Posterior vena cava (tissue), 2 donors: ENCODE measurements at regions not wholly inside any gene's neighbourhood (a gene's known extent, or its start where the extent isn't known, plus 50 kb on each side); places are given as distances from the start of the nearest gene placed in this dataset.

Experiments used
- DNase-seq: peaks from one replicate; pipeline ENCODE4 v3.0.0-alpha.2; 2020; ENCODE audit warnings: low spot score
- intact Hi-C, 2 donors: fragments of 100-400 bp; cut with DNase I; formaldehyde crosslinking; loops; one replicate each; pipeline versions ENCODE4 v1.14.1 to v1.14.2; 2022 to 2023
- donor health status: DM: yes; HTN: yes; CAD: no.
- donor health status: DM: yes; HTN: yes; CAD: no.

DNA sequence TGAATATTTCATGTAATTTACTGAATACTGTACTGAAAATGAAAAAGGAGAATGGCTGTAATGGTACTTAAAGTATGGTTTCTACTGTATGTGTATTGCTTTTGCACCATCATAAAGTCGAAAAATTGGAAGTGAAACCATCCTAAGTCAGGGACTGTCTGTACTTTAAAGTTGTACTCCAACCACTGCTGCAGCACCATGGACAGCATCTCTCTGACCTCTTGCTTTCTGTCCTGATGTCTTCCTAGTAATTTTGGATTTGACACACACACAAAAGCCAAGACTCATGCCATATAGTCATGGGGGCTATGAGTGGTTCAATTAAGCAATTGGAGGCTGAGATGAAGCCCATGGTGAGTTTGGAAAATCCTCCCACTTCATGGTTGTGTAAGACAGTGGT, 256.3 kb upstream of the PKDCC start:
- intact Hi-C loops: no loop called here
- no peak for DNase-seq

DNA sequence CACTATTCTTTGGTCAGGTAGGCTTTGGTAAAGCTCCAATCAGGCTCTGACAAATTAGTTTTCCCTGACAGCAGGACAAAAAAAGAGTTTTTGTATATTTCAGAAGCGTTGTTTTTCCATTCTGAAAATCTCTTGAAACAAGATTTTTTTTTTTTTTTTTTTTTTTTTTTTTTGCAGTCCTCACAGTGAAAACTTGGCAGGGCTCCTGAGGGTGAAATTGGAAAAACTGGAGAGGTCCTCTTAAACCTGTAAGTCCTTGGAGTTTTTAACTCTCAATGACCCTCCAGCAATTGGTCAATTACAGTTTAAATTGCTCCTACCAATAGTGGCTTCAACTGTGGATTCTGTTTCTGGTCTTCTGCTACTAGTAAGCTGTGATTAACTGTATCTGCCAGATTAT, 244.5 kb upstream of the PKDCC start:
- intact Hi-C loops: no loop called here
- DNase-seq: no peak

DNA sequence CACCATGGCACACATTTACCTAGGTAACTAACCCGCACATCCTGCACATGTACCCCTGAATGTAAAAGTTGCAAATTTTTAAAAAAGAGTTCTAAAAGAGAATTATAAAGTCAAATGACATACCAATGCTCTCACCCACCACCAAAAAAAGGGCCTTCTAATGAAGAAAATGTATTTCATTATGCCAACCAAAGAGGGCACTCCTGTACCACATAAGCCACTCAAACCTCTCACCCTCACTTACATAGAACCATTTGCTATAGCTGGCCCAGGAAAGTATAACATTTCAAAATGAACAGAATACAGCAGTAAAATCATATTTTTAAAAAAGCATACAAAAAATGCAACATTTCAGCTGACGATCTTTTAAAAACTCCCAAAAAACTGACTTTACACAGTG, 241.5 kb upstream of the PKDCC start:
- DNase-seq: no peak
- intact Hi-C loops: no loop called here

DNA sequence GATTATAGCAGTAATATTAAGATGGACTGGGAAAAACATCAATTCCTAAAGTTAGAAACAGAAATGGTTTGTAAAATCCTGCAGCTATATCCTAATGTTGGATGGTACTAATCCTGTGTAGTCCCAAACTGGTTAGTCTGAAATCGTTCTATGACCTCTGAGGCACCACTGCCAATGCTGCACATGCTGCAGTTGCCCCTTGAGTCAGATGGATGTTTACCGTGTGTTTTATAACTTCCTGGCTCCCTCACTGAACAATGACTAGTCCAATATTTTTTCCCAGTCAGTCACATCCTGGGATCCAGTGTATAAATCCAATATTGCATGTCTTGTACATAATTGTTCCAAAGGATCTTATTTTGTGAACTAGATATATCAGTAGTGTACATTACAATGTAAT, 226.7 kb upstream of the PKDCC start:
- intact Hi-C loops: no loop called here
- DNase-seq: no peak

DNA sequence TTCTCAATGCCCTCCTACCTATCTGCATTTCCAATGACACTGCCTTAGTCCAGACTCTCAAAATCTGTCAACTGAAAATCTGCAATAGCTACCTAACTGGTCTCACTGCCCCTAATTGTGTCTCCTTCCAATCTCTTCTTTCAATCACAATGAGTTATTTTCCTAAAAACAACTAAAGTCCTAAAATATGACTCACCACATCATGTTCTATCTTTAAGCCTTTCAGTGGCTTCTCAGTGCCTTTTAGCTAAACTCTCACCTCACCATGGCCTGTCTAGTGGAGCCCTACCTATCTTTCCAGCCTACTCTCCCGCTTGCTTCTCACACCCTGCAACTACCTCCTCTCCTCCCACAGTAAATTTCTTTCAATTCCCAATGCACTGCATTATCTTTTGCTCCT, 220.9 kb upstream of the PKDCC start:
- intact Hi-C loops: no loop called here
- no peak for DNase-seq

DNA sequence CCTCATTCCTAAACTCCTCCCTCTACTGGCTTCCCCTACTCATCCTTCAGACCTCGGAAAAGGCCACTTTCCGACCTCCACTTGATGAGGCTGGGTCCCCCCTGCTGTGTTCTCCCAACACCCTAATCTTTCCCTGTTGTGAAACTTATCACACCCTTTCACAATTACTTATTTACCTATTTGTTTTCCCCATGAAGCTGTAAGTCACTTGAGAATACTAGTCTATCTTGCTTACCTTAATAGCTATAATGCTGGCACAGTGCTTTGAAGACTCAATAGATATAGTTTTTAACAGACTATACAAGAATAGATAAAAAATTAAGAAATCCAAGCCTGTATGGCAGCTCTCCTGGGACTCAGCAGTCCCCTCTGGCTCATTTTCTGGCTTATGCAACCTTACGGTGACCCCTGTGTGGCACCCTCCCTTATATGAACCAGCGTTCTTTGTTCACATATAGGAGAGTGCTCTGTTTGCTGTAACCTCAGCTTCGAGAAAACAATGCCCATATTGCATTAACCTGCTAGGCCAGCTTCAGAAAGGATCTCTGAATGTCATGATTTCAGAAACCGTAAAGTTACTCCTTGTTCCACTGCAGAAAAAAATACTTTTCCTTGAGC, 220.4 kb upstream of the PKDCC start:
- no peak for DNase-seq

DNA sequence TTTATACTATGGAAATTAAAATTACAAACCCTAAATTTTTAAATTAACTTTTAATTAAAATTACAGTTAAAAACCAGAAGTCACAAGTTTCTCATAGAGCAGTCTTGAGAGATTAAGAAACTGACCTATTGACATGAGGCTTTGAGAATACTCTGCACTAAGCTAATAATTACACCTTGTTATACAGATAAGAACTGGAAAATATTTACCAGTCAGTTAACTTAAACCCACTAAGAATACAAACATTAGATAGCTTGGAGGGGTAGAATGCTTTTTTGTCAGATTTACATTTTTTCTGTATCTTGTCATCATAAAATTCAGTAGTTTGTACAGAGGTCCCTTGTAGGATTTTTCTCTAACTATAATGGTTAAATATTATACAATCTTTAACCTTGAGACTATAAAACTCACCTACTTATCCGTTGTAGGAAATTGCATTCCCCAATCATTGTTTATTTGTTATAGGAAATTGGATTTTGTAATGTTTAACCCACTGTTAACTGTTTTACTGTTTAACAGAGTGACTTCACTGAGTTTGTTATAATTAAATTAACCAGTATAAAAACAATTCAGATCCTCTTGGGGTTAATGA, 219.7 kb upstream of the PKDCC start:
- intact Hi-C loops: no loop called here
- DNase-seq: no peak

More for the DNA sequence above, 220.4 kb upstream of the PKDCC start:
- intact Hi-C loops: no loop called here

DNA sequence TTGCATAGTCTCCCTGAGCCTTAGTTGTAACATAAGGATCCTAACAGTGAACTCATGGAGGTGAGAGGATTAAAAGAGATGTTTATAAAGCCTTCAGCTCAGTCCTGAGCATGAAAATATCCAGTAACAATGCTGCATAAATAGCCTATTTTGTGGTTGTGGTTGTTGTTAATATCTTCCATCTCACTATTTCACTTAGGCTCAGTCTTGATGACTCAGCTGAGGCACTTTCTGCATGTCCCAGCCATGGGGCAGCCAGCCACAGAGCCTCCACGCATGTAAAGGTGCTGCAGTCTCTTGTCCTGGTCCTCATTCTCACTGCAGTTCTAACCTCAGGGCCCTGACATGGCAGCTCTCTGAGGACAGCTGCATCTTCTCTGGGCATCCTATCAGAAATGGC, 218.8 kb upstream of the PKDCC start:
- DNase-seq: no peak
- intact Hi-C loops: no loop called here

DNA sequence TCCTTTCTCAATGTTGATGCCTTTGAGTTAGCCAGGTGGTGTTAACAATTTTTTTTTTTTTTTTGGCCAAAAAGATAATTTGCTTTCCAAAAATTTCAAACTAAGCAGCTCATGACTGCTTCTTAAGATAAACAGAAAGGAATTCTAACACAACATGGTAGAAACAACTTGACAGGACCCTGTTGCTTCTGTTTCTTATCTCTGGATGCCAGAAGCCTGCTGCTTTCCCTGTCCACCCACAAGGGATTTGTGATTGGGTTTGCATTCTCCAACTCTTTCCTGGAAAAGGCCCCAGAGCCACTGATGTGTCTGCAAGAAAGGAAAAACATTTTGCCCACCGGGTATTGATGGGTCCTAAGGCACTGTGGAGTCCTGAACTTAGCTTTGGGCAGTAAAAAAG, 217.2 kb upstream of the PKDCC start:
- no peak for DNase-seq
- intact Hi-C loops: no loop called here

DNA sequence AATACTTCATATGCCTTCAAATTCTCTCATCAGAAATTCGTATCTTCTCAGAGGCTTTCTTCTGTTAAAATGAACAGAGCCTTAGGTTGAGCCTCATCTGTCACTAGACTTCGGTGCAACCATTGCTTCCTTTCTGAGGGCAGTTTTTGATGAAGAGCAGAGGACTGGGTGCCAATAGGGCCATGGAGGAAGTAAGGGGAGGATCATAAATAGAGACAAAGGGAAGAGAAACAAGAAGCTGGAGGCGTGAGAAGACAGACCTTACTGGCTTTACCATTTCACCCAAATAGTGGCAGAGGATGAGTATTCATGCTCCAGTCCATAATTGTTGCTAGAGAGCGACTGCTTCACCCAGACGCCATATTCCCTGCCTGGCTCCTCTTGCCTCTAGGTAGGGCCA, 215.6 kb upstream of the PKDCC start:
- intact Hi-C loops: no loop called here
- DNase-seq: no peak

DNA sequence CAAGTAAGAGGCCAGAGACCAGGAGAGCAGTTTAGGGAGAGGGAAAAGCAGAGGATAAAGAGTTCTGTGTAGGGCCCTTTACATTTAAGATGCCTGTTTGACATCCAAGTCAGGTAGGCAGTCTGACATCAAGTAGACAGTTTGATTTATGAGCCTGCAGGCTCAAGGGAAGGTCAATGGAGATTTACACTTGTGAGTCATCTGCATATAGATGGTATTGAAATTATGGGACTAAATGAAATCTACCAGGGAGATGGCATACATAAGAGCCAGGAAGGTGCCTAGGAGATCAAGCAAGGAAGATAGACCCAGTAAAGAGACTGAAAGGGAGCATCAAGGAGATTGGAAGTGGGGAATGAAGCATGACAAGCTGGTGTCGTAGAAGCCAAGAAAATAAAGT, 212.4 kb upstream of the PKDCC start:
- DNase-seq: no peak
- intact Hi-C loops: no loop called here

DNA sequence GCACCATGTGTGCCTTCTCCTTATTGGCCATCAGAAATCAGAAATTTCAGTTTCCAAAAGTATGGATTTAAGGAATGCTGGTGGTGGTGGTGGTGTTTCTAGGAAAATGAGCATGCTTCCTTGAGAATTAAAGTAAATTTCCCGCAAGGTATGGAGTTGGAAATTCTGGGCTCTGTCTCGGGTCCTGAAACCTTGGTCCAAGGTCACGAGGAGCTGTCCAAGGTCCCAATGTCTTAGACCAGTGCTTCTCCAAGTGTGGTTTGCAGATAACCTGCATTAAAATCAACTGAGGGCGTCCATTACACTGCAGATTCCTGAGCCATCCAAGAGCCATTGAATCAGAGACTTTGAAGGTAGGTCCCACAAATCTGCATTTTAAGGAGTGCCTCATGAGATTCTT, 210.9 kb upstream of the PKDCC start:
- no peak for DNase-seq
- intact Hi-C loops: no loop called here

DNA sequence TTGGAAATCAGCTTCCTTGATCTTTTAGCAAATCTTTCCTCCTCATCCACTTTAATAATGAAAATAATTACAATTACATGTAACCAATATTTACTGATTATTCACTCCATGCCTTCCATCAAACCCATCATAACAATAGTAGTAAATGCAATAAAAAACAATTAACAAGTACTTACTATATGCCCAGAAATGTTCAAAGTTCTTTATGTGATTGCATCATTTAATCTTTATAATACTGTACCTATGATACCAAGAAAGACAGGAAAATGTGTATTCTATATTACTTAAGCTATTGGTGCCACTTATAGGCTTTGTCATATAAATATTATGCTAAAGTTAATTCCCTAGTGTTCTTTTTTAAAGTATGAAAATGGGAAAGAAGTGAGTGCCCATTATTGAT, 210.2 kb upstream of the PKDCC start:
- intact Hi-C loops: no loop called here
- no peak for DNase-seq

DNA sequence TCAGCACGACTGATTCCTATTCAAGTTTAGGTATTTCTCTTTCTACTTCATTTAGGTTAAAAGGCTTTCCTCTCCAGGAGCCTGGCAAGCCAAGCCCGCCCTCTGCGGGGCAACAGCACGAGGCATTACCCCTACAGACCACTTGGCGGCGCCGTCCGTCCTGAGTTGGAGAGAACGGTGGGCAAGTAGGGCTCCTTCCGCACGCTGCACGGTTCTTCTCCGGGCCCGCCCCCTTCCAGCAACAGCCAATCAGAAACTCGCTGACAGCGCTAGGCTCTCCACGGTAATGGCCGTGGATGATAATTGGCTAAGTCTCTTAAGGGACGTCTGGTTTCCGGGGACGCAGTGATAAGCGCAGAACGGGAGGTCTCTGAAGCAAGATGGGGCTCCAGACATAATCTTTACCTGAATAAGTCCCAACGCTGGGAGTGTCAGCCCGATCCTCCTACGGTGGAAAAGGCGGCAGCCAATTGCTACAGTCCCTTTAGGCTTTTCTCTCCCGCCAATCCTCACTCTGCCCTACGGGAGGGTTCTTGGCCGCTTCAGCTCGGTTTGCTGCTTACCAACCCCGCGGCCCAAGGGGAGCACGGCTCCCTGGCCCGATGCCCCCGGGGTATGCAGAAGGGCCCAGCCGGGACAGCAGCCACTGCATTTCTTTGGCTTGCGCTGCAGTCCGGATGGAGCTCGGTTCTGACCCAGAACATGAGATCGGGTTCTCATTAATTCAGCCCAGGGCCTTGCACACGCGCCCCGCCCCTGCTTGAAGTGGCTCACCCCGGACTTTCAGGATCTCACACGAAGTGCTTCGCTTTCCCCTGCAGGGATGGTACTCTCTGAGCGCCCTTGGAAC, 206.9 kb upstream of the PKDCC start:
- intact Hi-C loops: no loop called here
- DNase-seq: peak; percentile 98

DNA sequence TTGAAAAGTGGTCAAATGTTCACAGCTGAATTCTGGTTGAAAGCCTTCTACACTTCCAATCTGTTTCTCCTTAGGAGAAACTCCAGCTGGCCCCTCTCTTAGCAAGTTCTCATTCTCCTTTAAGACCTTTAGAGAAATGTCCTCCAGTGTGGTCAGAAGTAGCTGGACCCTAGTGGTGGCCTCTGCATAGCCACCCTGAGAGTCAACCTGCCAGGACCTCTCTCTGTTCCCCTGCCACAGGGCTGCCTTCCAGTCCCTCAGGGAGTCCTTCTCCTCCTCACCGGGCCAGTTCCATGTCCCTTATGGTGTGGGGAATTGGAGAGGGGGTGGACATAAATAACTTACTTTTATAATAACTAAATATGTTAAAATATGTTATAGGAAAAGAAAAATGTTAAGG, 200.9 kb upstream of the PKDCC start:
- no peak for DNase-seq
- intact Hi-C loops: no loop called here

DNA sequence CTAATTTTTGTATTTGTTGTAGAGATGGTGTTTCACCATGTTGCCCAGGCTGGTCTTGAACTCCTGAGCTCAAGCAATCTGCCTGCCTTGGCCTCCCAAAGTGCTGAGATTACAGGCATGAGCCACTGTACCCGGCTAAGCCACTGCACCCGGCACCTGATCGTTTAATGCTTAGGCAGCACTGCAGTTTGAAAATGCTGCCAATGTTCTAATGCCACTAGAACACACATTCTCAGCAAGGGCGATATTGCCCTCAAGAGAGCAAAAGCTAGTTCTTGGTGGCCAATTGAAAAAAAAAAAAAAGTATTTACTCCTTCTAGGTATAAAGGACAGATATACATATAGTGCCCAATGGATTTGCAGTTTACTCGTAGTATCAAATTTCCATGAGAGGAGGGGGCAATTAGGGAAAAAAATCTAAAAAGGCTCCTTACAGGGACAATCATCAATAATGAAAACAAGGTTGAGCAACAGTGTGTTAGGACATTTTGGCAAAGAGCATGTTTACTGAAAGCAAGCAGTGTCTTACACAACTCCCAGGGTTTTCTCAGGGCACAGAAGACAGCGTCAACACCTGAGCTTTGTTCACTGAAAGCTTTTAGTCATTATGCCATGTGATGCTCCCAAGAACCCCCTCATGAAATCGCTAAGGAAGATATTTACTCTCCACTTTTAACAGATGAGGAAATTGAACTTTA, 199.9 kb upstream of the PKDCC start:
- DNase-seq: no peak
- intact Hi-C loops: no loop called here

DNA sequence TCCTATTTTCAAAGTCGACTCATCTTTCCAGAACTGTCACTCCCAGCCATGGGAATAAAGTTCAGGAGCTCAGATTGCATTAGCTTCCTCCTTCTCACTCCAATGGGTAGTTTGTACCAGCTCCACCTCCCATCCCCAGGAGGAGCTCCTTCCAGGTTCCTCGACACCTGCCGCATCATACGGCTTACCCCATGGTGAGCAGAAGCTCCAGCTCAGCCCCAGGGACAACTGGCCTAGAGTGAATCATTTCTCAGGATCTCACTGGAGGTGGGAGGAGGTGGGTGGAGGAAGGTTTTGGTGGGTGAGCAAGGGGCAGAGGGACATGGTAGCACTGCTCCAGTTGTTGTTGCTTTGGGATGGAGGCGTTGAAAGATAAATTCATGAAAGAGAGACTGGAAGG, 196.3 kb upstream of the PKDCC start:
- no peak for DNase-seq
- intact Hi-C loops: loop anchor here (5.0 kb wide), 1 partner anchor 236 kb away; no protein-coding TSS in a partner anchor

DNA sequence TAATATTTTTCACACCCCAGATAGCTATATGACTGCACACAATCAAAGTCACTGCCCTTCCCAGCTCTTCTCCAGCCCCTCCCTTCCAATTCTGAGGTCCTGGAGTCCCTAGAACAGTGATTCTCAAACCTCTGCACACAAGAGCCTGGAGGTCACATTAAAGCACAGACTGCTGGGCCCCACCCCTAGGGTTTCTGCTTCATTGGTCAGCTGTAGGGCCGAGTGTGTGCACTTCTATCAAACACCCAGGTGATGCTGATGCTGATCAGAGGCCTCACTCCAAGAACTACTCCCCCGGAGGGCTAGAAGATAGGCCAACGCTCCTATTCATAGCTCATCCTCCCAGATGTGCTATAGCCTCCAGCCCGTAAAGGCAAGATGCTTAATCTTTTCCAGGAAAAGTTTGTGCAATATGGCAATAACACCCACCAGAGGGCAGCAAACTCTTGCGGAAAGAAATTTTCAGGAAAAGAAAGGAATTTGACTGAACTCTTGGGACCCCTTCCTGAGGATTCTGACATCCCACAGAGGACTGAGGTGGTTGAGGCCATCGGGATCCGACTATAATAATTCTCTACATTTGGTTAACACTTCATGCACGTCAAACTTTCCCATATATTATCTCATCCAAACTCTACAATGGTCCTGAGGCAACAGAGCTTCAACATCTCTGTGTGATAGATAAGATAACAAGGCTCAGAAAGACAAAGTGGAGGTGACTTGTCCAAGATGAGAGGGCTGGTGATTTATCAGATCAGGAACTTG, 194.2 kb upstream of the PKDCC start:
- DNase-seq: no peak
- intact Hi-C loops: loop anchor here (5.0 kb wide), 1 partner anchor 234 kb away; no protein-coding TSS in a partner anchor

DNA sequence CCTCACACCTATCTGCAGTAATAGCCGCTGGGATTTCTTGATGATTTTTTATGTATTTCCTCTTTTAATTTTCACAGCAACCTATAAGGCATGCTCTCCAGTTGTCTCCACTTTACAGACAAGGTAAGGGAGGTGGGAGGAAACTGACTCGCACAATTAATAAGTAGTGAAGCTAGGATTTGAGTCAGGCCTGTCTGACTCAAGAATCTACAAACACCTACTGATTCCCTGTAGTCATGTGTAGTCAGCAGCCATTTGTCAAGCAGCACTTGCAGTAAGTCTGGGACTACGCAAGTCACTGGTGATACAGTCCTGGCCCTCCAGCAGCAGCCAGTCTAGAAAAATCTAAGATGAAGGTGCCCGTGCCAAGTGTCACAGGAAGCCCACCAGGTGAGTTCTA, 193.6 kb upstream of the PKDCC start:
- intact Hi-C loops: loop anchor here (5.0 kb wide), 1 partner anchor 233 kb away; no protein-coding TSS in a partner anchor
- DNase-seq: no peak
